ENCODE measurements at regions not wholly inside any gene's neighbourhood (a gene's known extent, or its start where the extent isn't known, plus 50 kb on each side); places are given as distances from the start of the nearest gene placed in this dataset.

DNA sequence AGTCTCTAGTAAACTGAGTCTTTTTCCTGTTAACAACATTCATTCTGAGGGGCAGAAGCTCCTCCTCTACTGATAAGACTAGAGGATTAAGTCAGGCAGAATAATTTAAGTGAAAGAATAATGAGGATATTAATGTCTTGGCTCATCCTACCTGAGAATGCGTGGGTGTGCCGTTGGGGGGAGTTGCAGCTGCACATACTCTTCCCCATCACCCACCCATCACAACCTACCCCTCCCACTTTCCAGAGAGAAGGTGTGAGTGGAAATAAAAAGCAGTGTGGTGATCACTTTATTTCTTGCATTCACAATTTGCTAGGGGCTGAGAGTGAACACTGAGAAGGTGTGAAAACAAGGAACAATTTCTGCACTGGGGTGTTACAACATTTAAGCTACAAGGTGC lies 146.8 kb upstream of the MAGI3 start:
- CTCF ChIA-PET, result no interaction called here
- no peak overlapping the region for H3K27ac Mint-ChIP-seq (ENCODE audit: unreplicated experiment)
- peaks cover 7% of the 10 kb centered on the region for H3K4me1 Mint-ChIP-seq (ENCODE audit: low read depth, unreplicated experiment)
- H3K27me3 Mint-ChIP-seq (ENCODE audit: unreplicated experiment), result no peaks in the 10 kb centered on the region
- peaks cover 5% of the 10 kb centered on the region for H3K36me3 Mint-ChIP-seq (ENCODE audit: insufficient read depth, unreplicated experiment)
- no TSS peak for BruUV-seq (replicated peaks)
- TF ChIP-seq, protein P1, sequence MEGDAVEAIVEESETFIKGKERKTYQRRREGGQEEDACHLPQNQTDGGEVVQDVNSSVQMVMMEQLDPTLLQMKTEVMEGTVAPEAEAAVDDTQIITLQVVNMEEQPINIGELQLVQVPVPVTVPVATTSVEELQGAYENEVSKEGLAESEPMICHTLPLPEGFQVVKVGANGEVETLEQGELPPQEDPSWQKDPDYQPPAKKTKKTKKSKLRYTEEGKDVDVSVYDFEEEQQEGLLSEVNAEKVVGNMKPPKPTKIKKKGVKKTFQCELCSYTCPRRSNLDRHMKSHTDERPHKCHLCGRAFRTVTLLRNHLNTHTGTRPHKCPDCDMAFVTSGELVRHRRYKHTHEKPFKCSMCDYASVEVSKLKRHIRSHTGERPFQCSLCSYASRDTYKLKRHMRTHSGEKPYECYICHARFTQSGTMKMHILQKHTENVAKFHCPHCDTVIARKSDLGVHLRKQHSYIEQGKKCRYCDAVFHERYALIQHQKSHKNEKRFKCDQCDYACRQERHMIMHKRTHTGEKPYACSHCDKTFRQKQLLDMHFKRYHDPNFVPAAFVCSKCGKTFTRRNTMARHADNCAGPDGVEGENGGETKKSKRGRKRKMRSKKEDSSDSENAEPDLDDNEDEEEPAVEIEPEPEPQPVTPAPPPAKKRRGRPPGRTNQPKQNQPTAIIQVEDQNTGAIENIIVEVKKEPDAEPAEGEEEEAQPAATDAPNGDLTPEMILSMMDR (IDR thresholded peaks at IDR 0.05; ENCODE audit: unreplicated experiment), result no peak
- no peak overlapping the region for H3K4me3 Mint-ChIP-seq (ENCODE audit: low read depth, unreplicated experiment)
- intact Hi-C loops (cut with micrococcal nuclease; ENCODE audit: unreplicated experiment), result no loop called here
- H3K9me3 Mint-ChIP-seq (ENCODE audit: low read depth, unreplicated experiment), result no peaks in the 10 kb centered on the region
- no peak for DNase-seq

DNA sequence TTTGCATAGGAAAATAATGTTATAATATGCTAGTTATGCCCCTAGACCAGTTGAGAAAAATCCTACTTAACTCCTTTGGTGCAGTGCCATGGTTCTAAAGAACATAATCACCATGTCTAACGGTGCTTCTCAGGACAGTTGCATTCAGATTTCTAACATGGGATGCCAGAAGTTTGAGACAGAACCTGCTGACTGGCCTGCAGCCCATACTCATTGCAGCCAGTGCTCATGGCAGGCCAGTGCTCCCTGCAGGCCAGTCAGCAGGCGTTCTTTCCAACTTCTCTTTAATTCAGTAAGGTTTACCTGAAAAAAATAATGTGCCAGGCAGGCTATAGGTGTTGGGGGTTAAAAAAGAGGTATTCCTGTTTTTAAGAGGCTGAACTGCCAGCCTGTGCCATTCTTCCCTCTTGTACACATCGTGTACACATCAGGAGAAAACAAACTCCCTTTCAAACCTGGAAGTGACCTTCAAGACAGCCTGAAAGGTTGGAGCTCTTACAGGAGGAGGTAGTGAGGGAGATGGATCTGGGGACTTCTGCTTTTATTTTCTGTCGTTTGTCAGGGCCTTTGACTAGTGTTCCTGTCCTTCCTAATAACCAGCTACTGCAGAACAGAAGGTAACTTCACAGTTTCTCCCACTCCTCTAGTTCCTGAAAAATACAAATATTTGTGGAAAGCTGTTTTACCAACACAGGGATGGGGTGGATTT lies 146.0 kb upstream of the MAGI3 start:
- Mint-ChIP-seq H3K27ac (ENCODE audit: unreplicated experiment) (no peak overlapping the region), H3K27me3 (ENCODE audit: unreplicated experiment) (no peaks in the 10 kb centered on the region), H3K4me1 (ENCODE audit: low read depth, unreplicated experiment) (peaks cover 7% of the 10 kb centered on the region), H3K9me3 (ENCODE audit: low read depth, unreplicated experiment) (no peaks in the 10 kb centered on the region), H3K36me3 (ENCODE audit: insufficient read depth, unreplicated experiment) (peaks cover 5% of the 10 kb centered on the region), H3K4me3 (ENCODE audit: low read depth, unreplicated experiment) (no peak overlapping the region)
- TF ChIP-seq, protein P1 (IDR thresholded peaks at IDR 0.05; ENCODE audit: unreplicated experiment), result no peak
- CTCF ChIA-PET, result no interaction called here
- DNase-seq, result no peak
- intact Hi-C loops (cut with micrococcal nuclease; ENCODE audit: unreplicated experiment), result no loop called here
- BruUV-seq (replicated peaks), result no TSS peak

DNA sequence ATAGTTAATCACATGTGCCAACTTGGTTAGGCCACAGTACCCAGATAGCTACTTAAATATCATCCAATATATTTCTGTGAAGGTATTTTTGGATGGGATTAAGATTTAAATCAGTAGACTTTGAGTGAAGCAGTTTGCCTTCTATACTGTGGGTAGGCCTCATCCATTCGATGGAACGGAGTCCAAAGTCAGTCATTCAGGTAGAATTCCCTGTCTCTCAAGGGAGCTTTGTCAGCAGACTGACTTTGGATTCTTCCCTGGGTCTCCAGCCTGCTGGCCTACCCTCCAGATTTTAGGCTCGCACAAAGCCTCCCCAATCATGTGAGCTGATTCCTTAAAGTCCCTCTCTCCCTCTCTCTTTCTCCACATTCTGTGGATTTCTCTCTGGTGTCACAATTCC lies 145.1 kb upstream of the MAGI3 start:
- Mint-ChIP-seq H3K27ac (ENCODE audit: unreplicated experiment) (no peak overlapping the region), H3K9me3 (ENCODE audit: low read depth, unreplicated experiment) (no peaks in the 10 kb centered on the region), H3K4me1 (ENCODE audit: low read depth, unreplicated experiment) (peaks cover 7% of the 10 kb centered on the region), H3K36me3 (ENCODE audit: insufficient read depth, unreplicated experiment) (no peaks in the 10 kb centered on the region), H3K4me3 (ENCODE audit: low read depth, unreplicated experiment) (no peak overlapping the region), H3K27me3 (ENCODE audit: unreplicated experiment) (no peaks in the 10 kb centered on the region)
- CTCF ChIA-PET, result no interaction called here
- intact Hi-C loops (cut with micrococcal nuclease; ENCODE audit: unreplicated experiment), result no loop called here
- BruUV-seq (replicated peaks), result no TSS peak
- TF ChIP-seq, protein P1 (IDR thresholded peaks at IDR 0.05; ENCODE audit: unreplicated experiment), result no peak
- DNase-seq, result no peak

DNA sequence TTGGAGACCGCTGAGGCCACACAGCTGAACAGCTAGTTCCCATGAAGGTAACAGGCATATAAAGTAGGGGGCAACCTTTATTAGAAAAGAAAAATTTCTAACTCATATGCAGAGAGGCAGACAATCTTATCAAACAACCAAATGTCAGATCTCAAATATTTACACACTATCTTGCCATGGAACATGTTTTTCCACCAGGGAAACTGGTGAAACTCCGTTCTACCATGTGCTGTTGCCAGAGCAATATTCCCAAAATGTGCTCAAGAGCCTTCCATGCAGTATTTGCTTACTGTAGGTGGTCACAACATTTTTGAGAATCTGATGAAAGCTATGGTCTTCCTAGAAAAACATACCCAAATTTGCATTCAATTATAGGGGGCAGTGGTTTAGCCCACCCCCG lies 143.4 kb upstream of the MAGI3 start:
- H3K27me3 Mint-ChIP-seq (ENCODE audit: unreplicated experiment), result no peaks in the 10 kb centered on the region
- intact Hi-C loops (cut with micrococcal nuclease; ENCODE audit: unreplicated experiment), result no loop called here
- no peak overlapping the region for H3K4me3 Mint-ChIP-seq (ENCODE audit: low read depth, unreplicated experiment)
- peaks cover 7% of the 10 kb centered on the region for H3K4me1 Mint-ChIP-seq (ENCODE audit: low read depth, unreplicated experiment)
- H3K27ac Mint-ChIP-seq (ENCODE audit: unreplicated experiment), result no peak overlapping the region
- CTCF ChIA-PET, result no interaction called here
- DNase-seq, result no peak
- no TSS peak for BruUV-seq (replicated peaks)
- no peaks in the 10 kb centered on the region for H3K36me3 Mint-ChIP-seq (ENCODE audit: insufficient read depth, unreplicated experiment)
- H3K9me3 Mint-ChIP-seq (ENCODE audit: low read depth, unreplicated experiment), result no peaks in the 10 kb centered on the region
- TF ChIP-seq, protein P1 (IDR thresholded peaks at IDR 0.05; ENCODE audit: unreplicated experiment), result no peak

Measured in Calu3 (cell line).